ENCODE measurements at regions not wholly inside any gene's neighbourhood (a gene's known extent, or its start where the extent isn't known, plus 50 kb on each side); places are given as distances from the start of the nearest gene placed in this dataset.
A peak's percentile ranks its signal among the peaks of the same experiment; 100 is the strongest.

- CTCF ChIA-PET = interaction anchor here (1.0 to 1.1 kb wide), 2 partner anchors 9 to 10 kb away, joined by 3 read pairs; no protein-coding TSS in a partner anchor
Observed at GRCh38 chr1:148355976-148356375, 127.1 kb downstream of the PPIAL4G start.

More at GRCh38 chr1:148355976-148356375, 127.1 kb downstream of the PPIAL4G start:
- peaks cover 3% of the 10 kb centered on the region; the same call in 1 of the 2 replicates for H3K9me3 ChIP-seq (ENCODE audit: control insufficient read depth, insufficient read depth, low read length)
- no peak overlapping the region; the same call in 1 of the 2 replicates for H3K14ac ChIP-seq (replicated peaks; ENCODE audit: low read depth, low read length)
- H2AK5ac ChIP-seq (ENCODE audit: low read depth, low read length) = no peak overlapping the region
- H3K27ac ChIP-seq (ENCODE audit: insufficient read depth, low read length) = no peak overlapping the region
- no peak overlapping the region for H3K56ac ChIP-seq (ENCODE audit: extremely low read depth, insufficient read depth, low read length)
- no peak overlapping the region for H4K8ac ChIP-seq (ENCODE audit: low read depth in 2 of 2, low read length in 2 of 2)
- peaks cover 42% of the 10 kb centered on the region for H3K27me3 ChIP-seq (ENCODE audit: control insufficient read depth, insufficient read depth, low read length)
- H3K23ac ChIP-seq (ENCODE audit: low read depth, low read length) = no peak overlapping the region
- dilution Hi-C loops (cut with HindIII; ENCODE audit: low sequenced_read_pairs, unreplicated experiment) = no loop called here
- H2AK9ac ChIP-seq (replicated peaks; ENCODE audit: low read depth, low read length, poor library complexity) = no peak overlapping the region
- no peak overlapping the region for H2AFZ ChIP-seq (replicated peaks; ENCODE audit: low read length, poor library complexity)
- no peak overlapping the region for H3K4ac ChIP-seq (ENCODE audit: low read depth, low read length)
- no peak overlapping the region for H2BK5ac ChIP-seq (ENCODE audit: low read depth, low read length, poor library complexity, severe bottlenecking)
- no peak overlapping the region for H3K4me2 ChIP-seq (ENCODE audit: low read depth, low read length)
- TF ChIP-seq CEBPB (IDR thresholded peaks at IDR 0.05; ENCODE audit: low read depth, low read length) = 0 out of 2 replicates have a peak, but pooled peaks have one; percentile 3
- no peak for TF ChIP-seq CHD1 (IDR thresholded peaks at IDR 0.05; ENCODE audit: low read depth, low read length)
- H3K9ac ChIP-seq (ENCODE audit: low read depth, low read length) = no peak overlapping the region
- POLR2A ChIA-PET (ENCODE audit: unreplicated experiment) = no interaction called here
- no peak overlapping the region for H2BK120ac ChIP-seq (ENCODE audit: low read depth, low read length)
- H3K36me3 ChIP-seq (ENCODE audit: control insufficient read depth, insufficient read depth, low read length) = no peaks in the 10 kb centered on the region
- H2BK20ac ChIP-seq (ENCODE audit: low read depth, low read length) = no peak overlapping the region
- no peaks in the 10 kb centered on the region for H3K9me1 ChIP-seq (ENCODE audit: insufficient read depth, low read length)
- 83% methylated on average over 1 of the region's 2 CpGs; no CpG with 5 or more reads in 1 of the 2 experiments for WGBS, 2 experiments (ENCODE audit: extremely low coverage in 2 of 2, insufficient read length in 1 of 2)
- peak; percentile 18 for DNase-seq
- no TSS peak for BruUV-seq (replicated peaks)
- no peak overlapping the region for H4K5ac ChIP-seq (ENCODE audit: low read depth, low read length)
- intact Hi-C loops (cut with micrococcal nuclease) = no loop called here
- ATAC-seq (ENCODE audit: low read depth) = no peak
- no peak overlapping the region for H4K91ac ChIP-seq (ENCODE audit: insufficient read depth, low read depth, low read length)
- no peak overlapping the region for H3K18ac ChIP-seq (ENCODE audit: low read depth, low read length)
- no peak overlapping the region for H2BK15ac ChIP-seq (ENCODE audit: low read depth, low read length)
- no peaks in the 10 kb centered on the region for H3K79me1 ChIP-seq (ENCODE audit: low read depth in 1 of 2, low read length in 2 of 2)
- no peak overlapping the region for H3K4me3 ChIP-seq (ENCODE audit: insufficient read depth, low read depth, low read length)
- in situ Hi-C loops (cut with MboI; ENCODE audit: low sequenced_read_pairs) = loop anchor here (10.0 kb wide), 1 partner anchor 61 kb away; no protein-coding TSS in a partner anchor
- no peaks in the 10 kb centered on the region for H3K4me1 ChIP-seq (ENCODE audit: control insufficient read depth, insufficient read depth, low read length)
- no peaks in the 10 kb centered on the region for H4K20me1 ChIP-seq (ENCODE audit: insufficient read depth, low read length)

Data from IMR-90 (cell line).